ENCODE measurements at regions not wholly inside any gene's neighbourhood (a gene's known extent, or its start where the extent isn't known, plus 50 kb on each side); places are given as distances from the start of the nearest gene placed in this dataset.

DNA sequence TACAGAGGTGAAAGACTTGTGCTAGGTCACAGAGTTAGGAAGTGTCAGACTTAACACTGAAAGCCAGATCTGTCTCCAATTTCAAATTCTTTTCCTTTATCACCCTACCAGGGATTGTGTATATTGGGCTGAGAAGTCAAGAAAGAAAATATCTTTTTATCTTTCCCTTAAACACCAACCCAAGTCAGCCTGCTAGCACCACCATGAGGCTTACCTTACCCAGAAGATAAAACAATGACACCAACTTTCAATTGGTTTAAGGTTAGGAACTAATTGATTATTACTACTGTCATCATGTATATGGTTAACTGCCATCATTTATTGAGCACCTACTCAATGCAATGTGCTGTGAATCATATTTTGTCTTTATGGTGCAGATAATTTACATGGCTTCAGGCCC, 178.9 kb upstream of the FOXD3 start:
- intact Hi-C loops (cut with micrococcal nuclease; ENCODE audit: unreplicated experiment): loop anchor here (10.0 kb wide), 1 partner anchor 179 kb away; no protein-coding TSS in a partner anchor
- no peak for DNase-seq (ENCODE audit: low spot score)
- ChIA-PET POLR2A (ENCODE audit: low non-redundant PET) (no interaction called here), CTCF (no interaction called here)
- Histone ChIP-seq H3K36me3 (ENCODE audit: insufficient read depth, low read length, poor library complexity, severe bottlenecking) (no peaks in the 10 kb centered on the region), H3K4me1 (ENCODE audit: insufficient read depth, low read length, poor library complexity, severe bottlenecking) (no peaks in the 10 kb centered on the region), H3K27ac (ENCODE audit: low read depth, low read length, poor library complexity, severe bottlenecking) (no peak overlapping the region), H3K9me3 (ENCODE audit: low read depth, low read length, poor library complexity, severe bottlenecking) (no peaks in the 10 kb centered on the region), H3K4me3 (ENCODE audit: low read depth, low read length, poor library complexity, severe bottlenecking) (no peak overlapping the region), H3K27me3 (replicated peaks; ENCODE audit: insufficient read depth, low read depth, low read length, poor library complexity) (no peaks in the 10 kb centered on the region)
- no TSS peak for BruUV-seq (replicated peaks)
- TF ChIP-seq, protein P1, sequence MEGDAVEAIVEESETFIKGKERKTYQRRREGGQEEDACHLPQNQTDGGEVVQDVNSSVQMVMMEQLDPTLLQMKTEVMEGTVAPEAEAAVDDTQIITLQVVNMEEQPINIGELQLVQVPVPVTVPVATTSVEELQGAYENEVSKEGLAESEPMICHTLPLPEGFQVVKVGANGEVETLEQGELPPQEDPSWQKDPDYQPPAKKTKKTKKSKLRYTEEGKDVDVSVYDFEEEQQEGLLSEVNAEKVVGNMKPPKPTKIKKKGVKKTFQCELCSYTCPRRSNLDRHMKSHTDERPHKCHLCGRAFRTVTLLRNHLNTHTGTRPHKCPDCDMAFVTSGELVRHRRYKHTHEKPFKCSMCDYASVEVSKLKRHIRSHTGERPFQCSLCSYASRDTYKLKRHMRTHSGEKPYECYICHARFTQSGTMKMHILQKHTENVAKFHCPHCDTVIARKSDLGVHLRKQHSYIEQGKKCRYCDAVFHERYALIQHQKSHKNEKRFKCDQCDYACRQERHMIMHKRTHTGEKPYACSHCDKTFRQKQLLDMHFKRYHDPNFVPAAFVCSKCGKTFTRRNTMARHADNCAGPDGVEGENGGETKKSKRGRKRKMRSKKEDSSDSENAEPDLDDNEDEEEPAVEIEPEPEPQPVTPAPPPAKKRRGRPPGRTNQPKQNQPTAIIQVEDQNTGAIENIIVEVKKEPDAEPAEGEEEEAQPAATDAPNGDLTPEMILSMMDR (conservative IDR thresholded peaks at IDR 0.05; ENCODE audit: low read depth, low read length): peak; percentile 17; the same call in 1 of the 2 replicates
- no peak for TF ChIP-seq EZH2 (IDR thresholded peaks at IDR 0.05; ENCODE audit: borderline replicate concordance, low read depth, low read length, poor library complexity, severe bottlenecking)

- Histone ChIP-seq H3K9me3 (ENCODE audit: low read depth, low read length, poor library complexity, severe bottlenecking) (no peaks in the 10 kb centered on the region), H3K36me3 (ENCODE audit: insufficient read depth, low read length, poor library complexity, severe bottlenecking) (no peaks in the 10 kb centered on the region), H3K4me3 (ENCODE audit: low read depth, low read length, poor library complexity, severe bottlenecking) (no peak overlapping the region), H3K4me1 (ENCODE audit: insufficient read depth, low read length, poor library complexity, severe bottlenecking) (no peaks in the 10 kb centered on the region), H3K27me3 (replicated peaks; ENCODE audit: insufficient read depth, low read depth, low read length, poor library complexity) (no peaks in the 10 kb centered on the region), H3K27ac (ENCODE audit: low read depth, low read length, poor library complexity, severe bottlenecking) (no peak overlapping the region)
- DNase-seq (ENCODE audit: low spot score): no peak
- ChIA-PET CTCF (interaction anchor here (1.5 kb wide), 1 partner anchor 306 kb away, joined by 21 read pairs; no protein-coding TSS in a partner anchor), POLR2A (ENCODE audit: low non-redundant PET) (no interaction called here)
- BruUV-seq (replicated peaks): no TSS peak
- intact Hi-C loops (cut with micrococcal nuclease; ENCODE audit: unreplicated experiment): loop anchor here (5.0 to 10.0 kb wide), 3 partner anchors 130 to 305 kb away; no protein-coding TSS in a partner anchor
- TF ChIP-seq, protein P1 (conservative IDR thresholded peaks at IDR 0.05; ENCODE audit: low read depth, low read length): no peak
- TF ChIP-seq EZH2 (IDR thresholded peaks at IDR 0.05; ENCODE audit: borderline replicate concordance, low read depth, low read length, poor library complexity, severe bottlenecking): no peak
These were observed 174.6 kb upstream of the FOXD3 start for GRCh38 chr1:63147783-63148182.

- H3K4me3 ChIP-seq (ENCODE audit: low read depth, low read length, poor library complexity, severe bottlenecking): no peak overlapping the region
- DNase-seq (ENCODE audit: low spot score): peak; percentile 79
- ChIA-PET POLR2A (ENCODE audit: low non-redundant PET) (interaction anchor here (0.6 kb wide), 1 partner anchor 71 kb away, joined by 3 read pairs; no protein-coding TSS in a partner anchor), CTCF (interaction anchor here (0.6 to 1.5 kb wide), 11 partner anchors 28 to 389 kb away, joined by 3 to 21 read pairs (median 3); no protein-coding TSS in a partner anchor)
- BruUV-seq (replicated peaks): no TSS peak
- H3K36me3 ChIP-seq (ENCODE audit: insufficient read depth, low read length, poor library complexity, severe bottlenecking): no peaks in the 10 kb centered on the region
- no peaks in the 10 kb centered on the region for H3K4me1 ChIP-seq (ENCODE audit: insufficient read depth, low read length, poor library complexity, severe bottlenecking)
- intact Hi-C loops (cut with micrococcal nuclease; ENCODE audit: unreplicated experiment): loop anchor here (5.0 to 10.0 kb wide), 3 partner anchors 132 to 307 kb away; no protein-coding TSS in a partner anchor
- no peak for TF ChIP-seq EZH2 (IDR thresholded peaks at IDR 0.05; ENCODE audit: borderline replicate concordance, low read depth, low read length, poor library complexity, severe bottlenecking)
- TF ChIP-seq, protein P1 (conservative IDR thresholded peaks at IDR 0.05; ENCODE audit: low read depth, low read length): peak; percentile 80
- no peak overlapping the region for H3K27ac ChIP-seq (ENCODE audit: low read depth, low read length, poor library complexity, severe bottlenecking)
- H3K27me3 ChIP-seq (replicated peaks; ENCODE audit: insufficient read depth, low read depth, low read length, poor library complexity): no peaks in the 10 kb centered on the region
- H3K9me3 ChIP-seq (ENCODE audit: low read depth, low read length, poor library complexity, severe bottlenecking): no peaks in the 10 kb centered on the region
These were observed 173.3 kb upstream of the FOXD3 start for GRCh38 chr1:63148825-63149645.

Data from A673 (cell line).